GM19463 (cell line): ENCODE measurements at regions not wholly inside any gene's neighbourhood (a gene's known extent, or its start where the extent isn't known, plus 50 kb on each side); places are given as distances from the start of the nearest gene placed in this dataset.

ENCODE experiments used
- ATAC-seq: cut with Tn5 transposase; IDR thresholded peaks from one replicate; pipeline ENCODE4 v1.9.1; 2021; ENCODE audit warnings: mild to moderate bottlenecking, moderate library complexity; ENCODE audit not compliant: unreplicated experiment

DNA sequence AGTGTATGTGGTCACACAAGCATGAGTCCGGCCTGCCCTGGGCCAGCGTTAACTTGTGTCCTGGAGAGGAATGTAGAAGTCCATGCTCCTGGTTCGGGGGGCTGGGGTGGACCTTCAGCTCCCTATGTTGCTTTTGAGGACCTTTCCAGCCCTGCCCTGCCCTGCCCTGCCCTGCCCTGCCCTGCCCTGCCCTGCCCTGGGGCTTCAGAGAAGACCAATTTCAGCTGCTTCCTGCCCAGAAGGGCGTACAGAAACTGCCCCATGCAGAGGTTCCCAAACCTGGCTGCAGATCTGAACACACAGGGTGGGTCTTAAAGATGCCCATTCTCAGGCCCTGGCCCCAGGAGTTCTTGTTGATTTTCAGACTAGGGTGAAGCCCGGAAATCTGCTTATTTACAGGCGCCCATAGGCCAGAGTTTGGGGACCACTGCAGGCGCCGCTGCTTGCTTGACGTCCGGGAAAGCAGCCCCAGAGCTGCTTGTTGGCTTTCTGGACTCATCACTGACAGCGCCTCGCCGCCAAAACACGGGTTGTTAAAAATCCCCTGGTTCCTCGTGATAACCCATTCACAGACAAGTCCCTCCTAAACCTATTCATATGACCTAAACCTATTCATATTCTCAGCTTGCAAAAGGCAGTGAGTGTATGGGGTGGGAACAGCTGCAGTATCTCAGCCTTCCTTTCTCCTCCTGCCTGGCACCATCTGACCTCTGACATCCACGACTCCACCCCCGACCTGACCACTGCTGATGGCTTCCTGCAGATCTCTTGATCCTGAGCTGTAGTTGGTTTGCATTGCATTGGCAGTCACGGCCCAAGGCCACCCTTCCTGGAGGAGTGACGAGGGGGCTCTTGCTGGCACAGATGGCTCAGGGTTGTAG, 198.3 kb downstream of the GLI2 start:
- no peak for ATAC-seq

DNA sequence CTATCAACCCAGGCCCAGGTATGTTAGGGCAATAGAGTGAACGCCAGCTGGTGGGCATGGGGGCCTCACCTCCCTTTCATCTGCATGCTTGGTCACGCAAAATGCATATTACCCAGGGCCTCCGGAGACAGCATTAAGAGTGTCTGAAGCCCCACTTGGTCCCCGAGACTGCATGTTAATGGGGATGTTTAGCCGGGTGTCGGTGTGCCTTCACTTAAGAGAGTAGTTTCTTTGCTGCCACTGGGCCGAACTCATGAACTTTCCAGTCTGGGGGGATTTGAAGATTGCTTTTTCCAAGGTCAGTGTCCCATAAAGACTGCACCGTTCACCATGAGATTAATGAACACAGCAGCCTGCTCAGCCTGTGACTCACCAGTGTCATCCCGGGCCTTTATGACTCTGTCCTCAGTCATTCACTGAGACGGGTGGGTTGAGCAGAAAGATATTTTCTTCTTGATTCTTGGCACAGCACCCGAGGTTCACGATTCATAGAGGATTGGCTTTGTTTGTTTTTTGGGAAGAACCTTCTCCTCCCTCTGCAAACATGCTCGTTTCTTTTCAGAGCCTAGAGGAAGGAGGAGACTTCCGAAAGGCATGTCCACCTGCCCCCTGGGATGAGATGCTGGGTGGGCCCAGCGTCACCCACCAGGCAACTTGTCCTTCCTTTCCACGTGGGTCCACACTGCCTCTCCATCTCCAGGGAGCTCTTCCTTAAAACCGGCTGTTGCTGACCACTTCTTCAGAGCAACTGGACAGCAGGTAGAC, 199.1 kb downstream of the GLI2 start:
- no peak for ATAC-seq

DNA sequence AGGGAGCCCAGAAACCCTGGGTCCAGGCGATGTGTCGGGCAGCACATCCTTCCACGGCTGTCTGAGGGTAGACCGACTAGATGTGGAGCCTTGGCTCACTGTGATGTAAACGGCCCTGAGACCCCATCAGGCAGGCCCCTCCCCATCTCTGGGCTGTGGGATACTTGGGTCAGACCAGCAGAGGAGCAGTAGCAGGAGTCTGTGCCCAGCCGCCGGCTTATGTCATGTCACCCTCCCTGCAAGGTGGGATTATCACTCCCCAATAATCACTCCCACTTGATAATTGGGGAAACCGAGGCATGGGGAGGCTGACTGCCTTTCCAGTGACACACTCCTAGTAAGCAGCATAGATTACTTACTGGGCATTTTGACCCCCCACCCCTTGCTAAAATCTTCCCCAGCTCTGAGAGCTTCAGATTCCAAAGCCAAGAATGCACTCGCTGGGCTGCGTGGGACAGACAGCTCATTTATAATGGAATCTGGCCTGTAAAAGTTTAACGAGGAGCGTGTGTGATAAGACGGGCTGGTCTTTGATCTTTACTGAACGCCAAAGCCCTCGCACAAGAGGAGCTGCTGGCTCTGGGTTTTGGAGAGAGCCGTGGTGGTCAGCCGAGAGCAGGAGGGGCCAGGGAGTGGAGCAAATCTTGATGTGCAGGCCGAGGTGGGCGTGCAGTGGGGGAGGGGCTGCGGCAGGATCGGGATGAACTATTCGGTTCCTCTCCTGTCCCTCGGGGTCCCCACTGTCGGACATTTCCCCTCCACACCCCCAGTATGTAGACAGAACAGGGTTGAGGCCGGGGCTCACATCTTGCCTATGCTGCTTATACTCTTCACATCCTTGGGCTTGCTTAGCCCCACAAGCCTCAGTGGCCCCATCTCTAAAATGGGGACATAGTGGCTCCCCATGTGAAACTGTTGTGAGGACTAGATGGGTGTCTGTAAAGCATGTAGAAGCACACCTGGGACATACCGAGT, 200.0 kb downstream of the GLI2 start:
- ATAC-seq: no peak

DNA sequence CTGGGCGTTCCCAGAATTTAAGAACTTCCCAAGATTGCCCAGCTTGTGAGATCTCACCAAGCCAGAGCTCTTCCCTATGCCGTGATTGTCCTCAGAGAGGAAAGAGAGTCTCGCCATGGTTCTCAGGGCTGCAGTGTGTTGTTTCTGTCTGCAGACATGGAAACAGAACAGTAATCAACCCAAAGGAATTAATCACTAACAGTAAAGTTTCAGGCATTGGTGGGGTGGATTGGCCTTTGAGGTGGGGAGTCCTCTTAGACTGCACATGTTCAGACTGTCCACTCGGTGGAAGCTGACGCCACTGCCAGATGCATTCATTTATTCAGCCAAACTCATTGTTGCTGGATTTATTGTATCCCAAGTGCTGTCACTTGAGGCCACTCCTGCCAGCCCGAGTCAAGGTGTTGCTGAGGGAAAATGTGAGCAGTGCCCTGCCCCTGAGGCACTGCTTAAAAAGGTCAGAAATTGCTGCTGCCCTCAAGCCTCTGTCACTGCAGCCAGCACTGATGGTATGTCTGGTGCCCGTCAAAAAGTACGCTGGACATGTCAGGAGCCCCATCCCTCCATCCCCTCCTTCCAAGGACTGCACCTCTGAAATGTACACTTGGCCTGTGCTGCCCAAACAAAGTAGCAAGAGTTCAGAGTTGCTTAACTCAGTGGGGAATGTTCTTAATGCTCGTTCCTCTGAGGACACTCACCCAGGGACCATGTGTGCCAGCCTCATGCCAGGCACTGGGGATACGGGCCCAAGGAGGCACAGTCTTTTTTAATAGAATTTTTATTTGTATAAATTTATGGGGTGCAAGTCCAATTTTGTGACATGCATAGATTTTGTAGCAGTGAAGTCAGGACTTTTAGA, 201.0 kb downstream of the GLI2 start:
- ATAC-seq: no peak

DNA sequence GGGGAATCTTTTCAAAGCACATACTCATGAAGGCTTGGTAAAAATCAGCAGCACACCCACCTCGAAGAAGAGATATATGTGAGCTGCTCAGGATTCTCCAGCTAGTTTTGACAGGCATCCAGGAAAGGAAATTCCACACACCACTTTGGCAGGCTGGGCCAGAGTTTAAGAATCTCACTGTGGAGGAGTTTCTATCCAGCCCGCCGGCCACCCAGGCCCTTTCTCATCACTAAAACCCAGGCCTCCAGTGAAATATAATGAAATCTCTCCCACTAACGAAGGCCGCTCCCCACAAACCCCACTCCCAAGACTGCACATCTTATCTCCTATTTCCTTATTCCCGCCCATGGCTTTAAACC, 202.0 kb downstream of the GLI2 start:
- no peak for ATAC-seq

DNA sequence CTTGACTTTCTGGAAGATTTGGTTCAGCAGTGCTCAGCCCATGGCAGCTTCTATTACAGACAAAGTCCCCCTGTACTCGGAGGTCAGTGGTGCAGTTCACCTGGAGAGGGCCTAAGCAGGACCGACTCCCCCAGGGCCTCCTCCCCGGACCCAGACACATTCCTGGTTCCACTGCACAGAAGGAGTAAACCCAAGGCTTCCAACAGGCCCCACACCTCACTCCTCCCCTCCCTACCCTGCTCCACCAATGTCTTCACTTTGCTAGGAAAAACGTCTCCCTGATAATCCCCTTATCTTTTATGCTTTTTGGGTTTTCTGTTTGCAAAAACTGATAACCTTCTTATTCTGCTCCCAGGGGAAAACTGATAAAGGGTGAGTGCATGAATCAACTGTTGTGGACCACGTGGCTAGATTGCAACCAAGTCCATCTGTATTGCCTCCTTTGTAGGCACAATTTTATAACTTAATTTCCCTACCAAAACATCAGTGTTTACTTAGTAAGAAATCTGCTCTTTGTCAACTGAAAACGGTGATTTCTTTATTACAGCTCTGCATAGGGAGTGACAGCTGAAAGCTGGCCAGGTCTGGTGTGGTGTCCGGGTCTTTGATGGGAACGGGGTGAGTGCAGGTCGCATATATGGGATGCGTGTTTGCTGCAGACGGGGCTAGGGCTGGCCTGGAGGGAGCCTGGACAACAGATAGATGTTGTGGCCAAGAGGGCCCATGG, 202.5 kb downstream of the GLI2 start:
- ATAC-seq: no peak

DNA sequence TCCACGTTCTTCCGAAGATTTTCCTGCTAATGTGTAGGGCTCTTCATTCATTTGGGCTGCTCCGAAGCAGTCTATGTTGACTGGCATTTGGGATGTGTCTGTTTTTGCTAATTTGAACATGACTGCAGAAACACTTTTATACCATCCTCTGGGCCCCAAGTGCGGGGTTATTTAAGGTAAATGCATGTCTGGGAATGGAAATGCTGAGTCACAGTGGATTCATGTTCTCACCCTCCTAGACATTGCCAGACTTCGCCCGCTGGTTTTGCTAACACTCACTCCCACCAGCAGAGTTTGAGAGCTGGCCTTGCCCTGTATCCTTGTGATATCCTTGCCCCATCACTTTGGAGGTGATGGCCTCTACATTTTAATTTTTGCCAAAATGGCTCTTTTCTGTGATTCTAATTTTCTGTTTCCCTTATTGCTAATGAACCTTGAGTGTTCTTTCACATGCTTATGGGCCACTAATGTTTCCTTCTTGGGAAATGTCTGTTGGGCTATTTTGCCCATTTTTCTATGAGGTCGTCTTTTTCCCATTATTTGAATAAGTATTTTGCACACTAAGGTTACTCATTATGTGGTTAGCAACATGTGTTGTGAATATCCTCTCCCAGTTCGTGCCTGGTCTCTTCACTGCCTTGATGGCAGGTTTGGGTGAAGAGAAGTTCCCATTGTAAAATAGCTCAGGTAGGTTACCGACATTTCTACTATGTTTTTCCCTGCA, 204.1 kb downstream of the GLI2 start:
- ATAC-seq: no peak

DNA sequence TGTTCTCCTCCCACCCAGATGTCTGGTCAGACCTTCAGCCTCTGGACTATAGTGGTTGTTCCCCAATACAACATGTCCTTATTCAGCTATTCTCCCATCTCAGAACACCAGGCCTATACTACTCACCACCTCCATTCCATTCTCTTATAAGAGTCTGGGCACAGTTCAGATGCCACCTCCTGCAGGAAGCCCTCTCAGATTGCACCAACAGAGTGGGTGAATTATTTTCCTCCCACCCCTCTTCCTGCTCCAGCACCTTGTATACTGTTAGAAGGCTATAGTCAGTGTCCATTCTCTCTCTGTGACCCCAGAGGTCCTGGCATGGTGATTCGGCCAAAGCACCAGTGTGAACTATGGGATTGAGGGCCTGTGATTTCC, 204.6 kb downstream of the GLI2 start:
- ATAC-seq: no peak

DNA sequence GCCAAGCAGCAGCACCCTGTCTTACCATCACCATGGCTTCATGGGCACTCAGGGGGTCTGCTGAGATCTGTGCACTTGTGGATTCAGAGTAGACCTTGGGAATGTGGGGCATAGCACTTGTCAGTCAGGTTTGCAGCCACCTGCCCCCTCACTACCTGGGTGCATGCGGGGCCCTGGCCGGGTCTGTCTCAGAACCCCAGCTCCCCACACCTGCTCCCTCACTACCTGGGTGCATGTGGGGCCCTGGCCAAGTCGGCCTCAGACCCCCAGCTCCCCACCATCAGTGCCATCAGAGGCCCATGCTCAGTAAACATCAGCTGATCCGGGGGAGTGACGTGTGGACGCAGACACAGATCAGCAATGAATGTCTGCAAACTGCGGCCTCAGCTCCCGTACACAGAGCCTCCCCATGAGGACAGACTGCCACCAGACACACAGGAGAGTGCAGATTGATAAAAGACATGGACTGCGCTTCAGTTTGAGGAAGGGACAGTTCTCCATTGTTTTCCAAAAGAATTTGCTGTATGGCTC, 205.1 kb downstream of the GLI2 start:
- no peak for ATAC-seq

DNA sequence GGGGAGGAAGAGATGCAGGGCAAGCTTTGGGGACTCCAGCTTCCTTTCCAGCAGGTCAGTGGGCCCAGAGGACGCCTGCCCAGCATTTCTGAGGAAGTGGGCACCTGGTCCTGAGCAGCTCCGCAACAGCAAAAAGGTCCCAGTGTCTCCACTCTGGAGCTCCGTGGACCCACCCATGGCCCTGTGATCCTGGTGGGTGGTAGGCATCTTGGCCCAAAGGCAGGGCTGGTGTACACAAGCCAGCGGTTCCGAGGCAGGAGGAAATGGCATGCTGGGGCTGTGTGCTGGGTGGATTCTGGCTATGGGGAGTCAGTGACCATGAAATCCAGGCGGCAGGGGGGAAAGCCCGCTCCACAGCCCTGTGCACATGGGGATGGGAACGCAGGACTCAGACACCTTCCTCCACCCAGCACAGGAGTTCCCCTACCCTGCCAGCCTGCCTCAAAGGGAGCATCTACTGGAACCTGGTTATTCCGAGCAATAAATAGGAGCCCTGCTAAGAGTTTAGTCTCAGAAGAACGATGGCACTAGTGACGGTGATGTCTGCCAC, 206.0 kb downstream of the GLI2 start:
- ATAC-seq: no peak

DNA sequence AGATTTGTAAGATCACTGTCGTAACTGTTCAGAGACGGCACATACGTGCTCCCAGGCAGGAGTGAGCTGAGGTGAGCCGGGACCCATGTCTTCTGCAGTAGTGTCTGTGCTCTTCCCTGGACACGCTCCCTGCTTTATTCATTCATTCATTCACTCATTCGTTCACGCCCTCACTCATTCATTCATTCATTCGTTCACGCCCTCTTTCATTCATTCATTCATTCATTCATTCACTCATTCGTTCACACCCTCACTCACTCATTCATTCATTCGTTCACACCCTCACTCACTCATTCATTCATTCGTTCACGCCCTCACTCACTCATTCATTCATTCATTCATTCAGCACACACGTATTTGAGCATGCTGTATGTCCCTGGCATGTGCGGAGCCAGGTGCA, 207.0 kb downstream of the GLI2 start:
- no peak for ATAC-seq

DNA sequence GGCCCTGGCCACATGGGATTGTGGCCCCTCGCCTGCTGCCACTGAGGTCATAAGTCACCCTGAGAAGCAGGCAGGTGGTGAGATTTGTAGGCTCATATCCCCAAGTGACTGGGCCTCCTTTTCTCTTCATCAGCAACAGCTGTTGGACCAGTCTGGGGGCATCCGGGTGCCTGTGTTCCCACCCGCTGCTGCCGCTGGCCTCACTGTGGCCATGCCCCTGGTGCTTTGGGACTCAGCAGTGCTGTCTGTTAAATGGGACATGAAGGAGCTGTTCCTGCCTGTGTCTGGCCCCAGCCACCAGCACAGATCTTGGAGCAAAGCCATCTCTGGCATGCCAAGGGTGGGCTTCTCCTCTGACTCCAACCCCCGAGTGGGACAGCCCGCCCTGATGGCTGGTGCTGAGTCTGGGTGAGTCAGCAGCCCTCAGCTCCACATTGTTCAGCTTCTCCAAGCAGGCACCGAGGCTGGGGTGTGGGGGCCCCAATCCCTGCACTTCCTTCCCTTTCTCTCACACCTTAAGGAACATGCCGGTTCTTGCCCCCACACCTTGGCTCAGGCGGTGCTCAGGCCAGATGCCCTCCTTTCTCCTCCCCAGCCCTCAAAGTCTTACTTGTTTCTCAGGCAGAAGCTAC, 207.9 kb downstream of the GLI2 start:
- no peak for ATAC-seq

DNA sequence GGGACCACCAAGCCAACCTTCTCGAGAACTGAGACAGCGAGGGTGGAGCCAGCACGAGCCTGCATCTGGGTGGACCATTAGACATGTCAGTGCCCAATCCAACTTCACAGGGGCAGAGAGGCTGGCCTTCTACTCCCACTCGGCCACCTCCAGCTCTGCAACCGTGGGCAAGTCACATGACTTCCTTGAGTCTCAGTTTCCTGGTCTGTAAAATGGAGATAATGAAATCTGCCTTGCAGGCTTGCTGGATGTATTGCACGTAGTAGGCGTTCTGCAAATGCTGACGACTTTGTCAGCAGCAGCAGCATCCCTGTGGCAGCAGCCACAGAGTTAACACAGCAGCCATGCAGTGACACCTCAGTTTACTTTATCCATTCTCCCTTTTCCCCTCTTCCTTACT, 208.9 kb downstream of the GLI2 start:
- ATAC-seq: no peak

DNA sequence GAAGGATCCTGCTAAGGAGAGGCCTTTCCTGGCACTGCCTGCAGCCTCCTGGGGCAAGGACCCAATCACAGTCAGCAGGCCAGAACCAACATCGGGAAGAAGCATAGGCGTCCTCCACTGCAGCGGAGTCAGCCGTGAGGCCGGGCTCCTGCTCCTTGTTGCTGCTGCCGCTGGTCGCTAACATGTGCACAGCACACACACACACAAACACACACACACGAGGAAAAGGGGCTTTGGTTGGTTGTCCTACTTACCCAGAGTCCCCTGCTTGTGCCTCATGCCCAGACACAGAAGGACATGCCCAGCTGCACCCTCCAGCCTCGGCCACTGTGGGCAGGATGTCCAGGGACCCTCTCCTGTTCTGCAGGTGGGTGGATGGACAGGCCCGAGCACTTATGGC, 209.4 kb downstream of the GLI2 start:
- no peak for ATAC-seq

DNA sequence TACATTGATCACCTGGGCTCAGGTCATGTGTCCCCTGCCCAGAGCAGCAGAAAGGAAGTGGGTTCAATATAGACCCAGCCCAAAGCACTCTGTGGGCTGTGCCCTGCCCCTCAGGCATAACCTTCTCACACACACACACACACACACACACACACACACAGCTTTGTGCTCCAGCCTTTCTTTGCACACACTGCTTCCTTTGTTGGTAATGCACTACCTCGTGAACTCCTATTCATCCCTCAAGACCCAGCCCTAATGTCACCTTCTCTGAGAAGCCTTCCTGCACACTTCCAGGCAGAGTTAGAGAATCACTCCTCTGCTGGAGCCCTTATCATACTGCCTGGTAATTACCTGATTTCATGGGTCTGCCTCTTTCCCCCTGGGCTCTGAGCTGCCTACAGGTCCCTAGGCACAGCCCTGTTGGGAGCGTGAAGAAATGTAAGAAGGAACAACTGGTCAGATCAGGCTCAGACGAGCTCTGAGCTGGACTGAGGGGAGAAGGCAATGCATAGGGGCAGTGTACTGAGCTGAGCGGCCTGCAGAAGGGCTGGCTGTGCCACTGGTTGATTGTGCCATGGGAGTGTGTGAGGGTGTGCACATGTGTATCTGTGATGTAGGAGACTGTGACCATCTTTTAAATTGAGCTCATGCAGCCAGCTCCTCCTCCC, 210.3 kb downstream of the GLI2 start:
- no peak for ATAC-seq

DNA sequence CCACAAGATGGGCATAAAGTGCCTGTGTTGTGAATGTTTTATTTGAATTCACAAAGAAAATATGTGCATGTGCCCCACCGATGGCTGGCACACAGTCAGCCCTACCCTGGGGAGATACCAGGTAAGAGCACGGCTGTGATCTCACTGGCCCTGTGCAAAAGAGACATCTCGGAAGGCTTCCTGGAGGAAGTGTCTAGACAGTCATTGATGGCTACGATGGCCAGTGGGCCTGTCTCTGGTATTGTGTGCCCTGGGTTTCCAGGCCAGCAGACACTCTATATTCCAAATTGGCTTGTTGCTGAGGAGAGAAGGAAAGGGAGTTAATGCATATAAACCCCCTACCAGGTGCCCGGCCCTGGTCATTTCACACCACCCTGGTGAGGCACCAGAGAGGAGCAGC, 211.7 kb downstream of the GLI2 start:
- no peak for ATAC-seq

DNA sequence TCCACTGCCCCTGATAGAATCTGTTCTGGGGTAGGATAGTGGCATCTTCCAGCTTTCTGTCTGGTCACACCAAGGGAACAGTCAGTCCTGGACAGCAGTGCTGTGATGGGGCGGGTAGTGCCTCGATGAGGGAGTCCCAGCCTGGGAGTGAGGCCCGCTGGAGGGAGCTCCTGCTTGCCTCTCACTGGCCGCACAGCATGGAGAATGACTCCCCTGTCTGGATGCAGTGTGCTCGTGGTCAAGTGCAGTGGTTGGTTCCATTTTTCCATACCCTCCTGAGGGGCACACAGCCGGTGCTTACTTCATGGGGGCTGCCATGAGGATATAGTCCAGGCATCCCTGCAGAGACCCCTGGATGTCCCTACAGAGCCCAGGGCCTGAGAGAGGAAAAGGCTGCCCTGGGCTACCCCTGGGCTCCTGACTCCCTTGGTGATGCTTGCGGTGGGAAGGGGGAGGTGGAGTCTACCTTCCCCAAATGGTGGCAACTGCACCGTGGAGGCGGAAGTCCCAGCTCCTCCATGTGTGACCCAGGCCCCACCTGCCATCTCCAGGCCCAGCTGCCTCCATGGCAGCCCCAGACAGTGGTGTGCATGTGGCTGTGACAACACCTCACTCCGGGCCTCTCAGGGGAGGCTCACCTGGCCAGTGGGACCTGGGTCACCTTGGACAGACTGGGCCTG, 212.5 kb downstream of the GLI2 start:
- ATAC-seq: no peak
